B cell (primary cell): ENCODE measurements at regions not wholly inside any gene's neighbourhood (a gene's known extent, or its start where the extent isn't known, plus 50 kb on each side); places are given as distances from the start of the nearest gene placed in this dataset.

Experiments used
- ATAC-seq: fragments of 200-7000 bp; cut with Tn5 transposase; one replicate; pipeline ENCODE4 v1.10.0; 2021; ENCODE audit warnings: low read depth, mild to moderate bottlenecking, moderate number of reproducible peaks, moderate library complexity
- CTCF ChIA-PET: fragments of 350-600 bp; sonication (Branson Sonifier 250); formaldehyde crosslinking; loops from one replicate; lab custom pipeline; 2021; ENCODE audit warnings: antibody characterized with exemption, inconsistent platforms; lab: Charles Lee
- POLR2A ChIA-PET: fragments of 350-600 bp; sonication (Branson Sonifier 250); formaldehyde crosslinking; loops from one replicate; lab custom pipeline; 2021; ENCODE audit warnings: antibody characterized with exemption; lab: Charles Lee
- DNase-seq: peaks from one replicate; pipeline ENCODE4 v3.0.0; 2013
- H2AFZ ChIP-seq: 2 replicates; pipeline ENCODE4 v1.6.1; 2012; ENCODE audit warnings: mild to moderate bottlenecking, low read depth, low read length; ENCODE audit not compliant: insufficient read depth, poor library complexity, severe bottlenecking
- H3K27ac ChIP-seq, 2 donors: 1 replicate in 1 of 2; 2 replicates in 1 of 2; pipeline ENCODE4 v1.5.1; 2012 to 2013; ENCODE audit warnings: low read length in 2 of 2, mild to moderate bottlenecking in 2 of 2, moderate library complexity in 1 of 2
- H3K27me3 ChIP-seq, 4 experiments: fragments of 200-600 bp in 1 of 4; sonication (generic) in 1 of 4; replicated peaks in 1 of 4; 1 replicate in 2 of 4; 2 replicates in 2 of 4; pipeline versions ENCODE4 v1.6.1 to v1.7.0; 2013 to 2016; ENCODE audit warnings: low read length in 3 of 4, mild to moderate bottlenecking in 2 of 4, mixed read lengths in 1 of 4, moderate library complexity in 1 of 4; ENCODE audit not compliant: insufficient read depth in 4 of 4, control insufficient read depth in 3 of 4; ENCODE audit errors: control extremely low read depth in 1 of 4
- H3K36me3 ChIP-seq, 2 experiments: replicated peaks in 1 of 2; 1 replicate in 1 of 2; 2 replicates in 1 of 2; pipeline versions ENCODE4 v1.6.1 to v1.7.1; 2013; ENCODE audit warnings: low read length in 1 of 2; ENCODE audit not compliant: insufficient read depth in 2 of 2, control insufficient read depth in 1 of 2; ENCODE audit errors: control extremely low read depth in 1 of 2, extremely low read depth in 1 of 2
- H3K4me1 ChIP-seq, 2 donors: fragments of 200-600 bp in 1 of 2; sonication (generic) in 1 of 2; 1 replicate in 1 of 2; 2 replicates in 1 of 2; pipeline versions ENCODE4 v1.5.1 to v1.6.1; 2013 to 2017; ENCODE audit warnings: low read length in 2 of 2; ENCODE audit not compliant: control insufficient read depth in 2 of 2, insufficient read depth in 2 of 2
- H3K4me2 ChIP-seq: replicated peaks from 2 replicates; pipeline ENCODE3; 2012; ENCODE audit warnings: mild to moderate bottlenecking, low read depth, low read length; ENCODE audit not compliant: poor library complexity, severe bottlenecking
- H3K4me3 ChIP-seq, 5 experiments: fragments of 200-600 bp in 1 of 5; sonication (generic) in 1 of 5; 1 replicate in 3 of 5; 2 replicates in 2 of 5; pipeline versions ENCODE4 v1.5.1 to v1.7.0; 2011 to 2016; ENCODE audit warnings: low read length in 4 of 5, mild to moderate bottlenecking in 4 of 5, low read depth in 2 of 5, control low read depth in 1 of 5, moderate library complexity in 1 of 5; ENCODE audit not compliant: insufficient read depth in 1 of 5; ENCODE audit errors: control extremely low read depth in 1 of 5, extremely low read depth in 1 of 5
- H3K79me2 ChIP-seq: fragments of 200-600 bp; sonication (generic); one replicate; pipeline ENCODE4 v1.6.0; 2016; ENCODE audit warnings: low read length; ENCODE audit not compliant: control insufficient read depth, insufficient read depth
- H3K9ac ChIP-seq: fragments of 200-600 bp; sonication (generic); 2 replicates; pipeline ENCODE4 v1.6.1; 2017; ENCODE audit warnings: mild to moderate bottlenecking, low read length, moderate library complexity
- H3K9me3 ChIP-seq, 3 donors: one replicate each; pipeline versions ENCODE4 v1.6.1 to v1.7.1; 2013; ENCODE audit warnings: low read length in 2 of 3; ENCODE audit not compliant: control insufficient read depth in 2 of 3, insufficient read depth in 1 of 3; ENCODE audit errors: control extremely low read depth in 1 of 3
- H4K20me1 ChIP-seq: 2 replicates; pipeline ENCODE4 v1.6.0; 2012; ENCODE audit warnings: mild to moderate bottlenecking, low read length; ENCODE audit not compliant: insufficient read depth, control insufficient read depth, poor library complexity, severe bottlenecking
- H3K27ac Mint-ChIP-seq: one replicate; pipeline ENCODE4 v1.8.0; 2021; ENCODE audit warnings: mixed read lengths
- H3K27me3 Mint-ChIP-seq: one replicate; pipeline ENCODE4 v1.8.0; 2021; ENCODE audit warnings: mixed read lengths
- H3K4me1 Mint-ChIP-seq: one replicate; pipeline ENCODE4 v1.8.0; 2021; ENCODE audit warnings: mixed read lengths
- H3K4me3 Mint-ChIP-seq: one replicate; pipeline ENCODE4 v1.8.0; 2021; ENCODE audit warnings: mixed read lengths
- H3K9me3 Mint-ChIP-seq: one replicate; pipeline ENCODE4 v1.8.0; 2022; ENCODE audit warnings: mixed read lengths; ENCODE audit not compliant: insufficient read depth
- CTCF ChIP-seq: fragments of 200-600 bp; IDR thresholded peaks from one replicate; pipeline ENCODE4 v1.8.0; 2022; ENCODE audit warnings: antibody characterized with exemption, mild to moderate bottlenecking
- EZH2 ChIP-seq: IDR thresholded peaks from 2 replicates; pipeline ENCODE4 v1.6.1; 2012; ENCODE audit warnings: borderline replicate concordance, low read depth, mild to moderate bottlenecking, moderate library complexity, low read length; ENCODE audit not compliant: insufficient read depth, poor library complexity, severe bottlenecking
- WGBS: methylation state at CpG from one replicate; pipeline ENCODE4 v1.1.5; 2013; ENCODE audit warnings: missing lambda C conversion rate; ENCODE audit not compliant: insufficient coverage; 5-methylcytosine and 5-hydroxymethylcytosine counted together
- intact Hi-C: fragments of 100-400 bp; cut with micrococcal nuclease; formaldehyde crosslinking; loops from one replicate; pipeline ENCODE4 v1.10.0; 2022

DNA sequence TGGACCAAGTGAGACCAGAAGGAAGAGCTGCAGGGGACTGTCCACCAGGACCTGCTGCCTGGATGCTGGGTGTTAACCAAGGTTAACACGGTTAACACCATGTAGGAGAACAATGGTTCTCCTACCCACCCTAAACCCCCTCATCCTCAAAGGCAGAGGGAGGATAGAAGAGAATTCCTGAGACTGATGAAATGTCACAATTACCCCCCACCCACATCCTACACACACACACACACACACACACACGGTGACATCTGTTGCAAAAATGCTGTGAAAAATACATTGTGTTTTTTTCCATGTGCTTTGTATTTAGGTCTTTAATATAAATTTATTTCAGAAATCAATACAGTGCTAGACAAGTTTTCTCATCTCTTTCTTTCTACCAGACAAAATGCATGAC lies 113.9 kb upstream of the HES1 start:
- Histone ChIP-seq H2AFZ (no peak overlapping the region), H3K27me3 (no peaks in the 10 kb centered on the region), H3K9me3 (peaks cover 0 to 5% (median 0%) of the 10 kb centered on the region in 3 donors), H3K27ac (no peak overlapping the region), H3K79me2 (no peaks in the 10 kb centered on the region), H3K9ac (no peak overlapping the region), H3K4me3 (no peak overlapping the region), H4K20me1 (no peaks in the 10 kb centered on the region), H3K4me1 (no peaks in the 10 kb centered on the region), H3K4me2 (no peak overlapping the region), H3K36me3 (no peaks in the 10 kb centered on the region)
- ChIA-PET CTCF (interaction anchor here (0.7 kb wide), 1 partner anchor 319 kb away, joined by 4 read pairs; no protein-coding TSS in a partner anchor), POLR2A (no interaction called here)
- no peak for DNase-seq
- H3K9me3 Mint-ChIP-seq = no peaks in the 10 kb centered on the region
- no peak for ATAC-seq
- no peak for TF ChIP-seq CTCF
- TF ChIP-seq EZH2 = no peak
- intact Hi-C loops = no loop called here
- peaks cover 6% of the 10 kb centered on the region for H3K4me1 Mint-ChIP-seq
- H3K4me3 Mint-ChIP-seq = no peak overlapping the region
- H3K27ac Mint-ChIP-seq = no peak overlapping the region
- no peaks in the 10 kb centered on the region for H3K27me3 Mint-ChIP-seq
- no CpG with 5 or more reads among the region's 2 CpGs for WGBS

- Histone ChIP-seq H3K79me2 (no peaks in the 10 kb centered on the region), H3K27ac (no peak overlapping the region), H2AFZ (no peak overlapping the region), H3K36me3 (no peaks in the 10 kb centered on the region), H3K4me1 (peaks cover 0 to under 1% of the 10 kb centered on the region in 2 donors), H4K20me1 (no peaks in the 10 kb centered on the region), H3K9ac (no peak overlapping the region), H3K4me3 (no peak overlapping the region), H3K9me3 (peaks cover 0 to 5% (median 0%) of the 10 kb centered on the region in 3 donors), H3K4me2 (no peak overlapping the region), H3K27me3 (no peaks in the 10 kb centered on the region)
- no peaks in the 10 kb centered on the region for H3K9me3 Mint-ChIP-seq
- intact Hi-C loops = no loop called here
- peaks cover 9% of the 10 kb centered on the region for H3K4me1 Mint-ChIP-seq
- H3K27ac Mint-ChIP-seq = no peak overlapping the region
- no peak for ATAC-seq
- TF ChIP-seq EZH2 (no peak), CTCF (no peak)
- no peaks in the 10 kb centered on the region for H3K27me3 Mint-ChIP-seq
- WGBS = 67% methylated on average over 2 of the region's 5 CpGs
- DNase-seq = no peak
- ChIA-PET POLR2A (no interaction called here), CTCF (no interaction called here)
- H3K4me3 Mint-ChIP-seq = no peak overlapping the region
Observed at GRCh38 chr3:194022816-194023215, 113.1 kb upstream of the HES1 start.
